Adrenal gland (tissue), 9 donors: ENCODE measurements at regions not wholly inside any gene's neighbourhood (a gene's known extent, or its start where the extent isn't known, plus 50 kb on each side); places are given as distances from the start of the nearest gene placed in this dataset.

Source experiments
- DNase-seq, 7 donors: peaks; one replicate each; pipeline ENCODE4 v3.0.0-alpha.2; 2019 to 2020
- H3K27ac ChIP-seq, 5 donors: fragments of 200-600 bp; sonication (generic) in 4 of 5; 1 replicate in 3 of 5; 2 replicates in 2 of 5; pipeline versions ENCODE4 v1.5.1 to v1.8.0; 2016 to 2020; ENCODE audit warnings: mild to moderate bottlenecking in 1 of 5
- H3K27me3 ChIP-seq: fragments of 200-600 bp; 2 replicates; pipeline ENCODE4 v1.8.0; 2021
- H3K36me3 ChIP-seq, 2 donors: fragments of 200-600 bp; replicated peaks in 1 of 2; 1 replicate in 1 of 2; 2 replicates in 1 of 2; pipeline versions ENCODE4 v1.5.1 to v1.8.0; 2018 to 2022
- H3K4me1 ChIP-seq, 2 donors: fragments of 200-600 bp; replicated peaks in 1 of 2; 1 replicate in 1 of 2; 2 replicates in 1 of 2; pipeline versions ENCODE4 v1.5.1 to v1.8.0; 2018 to 2021
- H3K4me3 ChIP-seq, 4 donors: fragments of 200-600 bp; sonication (generic) in 3 of 4; one replicate each; pipeline ENCODE4 v1.5.1; 2016 to 2018
- H3K9me3 ChIP-seq, 3 donors: fragments of 200-600 bp; sonication (generic) in 1 of 3; replicated peaks in 1 of 3; 1 replicate in 2 of 3; 2 replicates in 1 of 3; pipeline versions ENCODE4 v1.5.1 to v1.8.0; 2016 to 2021
- CTCF ChIP-seq, 6 experiments: fragments of 450-650 bp in 4 of 6; fragments of 200-600 bp in 2 of 6; sonication (generic) in 1 of 6; IDR thresholded peaks; 1 replicate in 5 of 6; 2 replicates in 1 of 6; pipeline versions ENCODE4 v1.5.1 to v1.8.0; 2016 to 2021; ENCODE audit warnings: antibody characterized with exemption in 6 of 6, mild to moderate bottlenecking in 2 of 6, moderate library complexity in 1 of 6
- POLR2A ChIP-seq, 2 donors: fragments of 450-650 bp; IDR thresholded peaks; one replicate each; pipeline ENCODE4 v1.6.1; 2017; ENCODE audit warnings: antibody characterized with exemption in 2 of 2, mild to moderate bottlenecking in 2 of 2, moderate library complexity in 1 of 2
- WGBS, 4 donors: extraction: QIAGEN DNeasy Blood & Tissue Kit in 2 of 4; methylation state at CpG; one replicate each; pipeline versions ENCODE4 v1.1.5 to v1.1.7; 2013 to 2017; 5-methylcytosine and 5-hydroxymethylcytosine counted together
- intact Hi-C, 2 donors: fragments of 100-400 bp; cut with DNase I; formaldehyde crosslinking; loops; one replicate each; pipeline versions ENCODE4 v1.14.1 to v1.15.0; 2022 to 2023
- donor health status: healthy with polysubstance abuse.
- donor health status: Bipolar disorder and iron deficiency.
- donor health status: DM: yes; HTN: yes; CAD: no.
- donor health status: DM: no; HTN: no; CAD: no.
- donor health status: DM: no; HTN: no; CAD: no.

GRCh38 chr2:6353669-6354068 is 512.0 kb downstream of the CMPK2 start:
- no peaks in the 10 kb centered on the region for H3K9me3 ChIP-seq
- no peaks in the 10 kb centered on the region for H3K27me3 ChIP-seq
- WGBS, 4 donors, result 78 to 95% (median 89%) methylated on average over 4 of the region's 4 CpGs
- H3K27ac ChIP-seq, result no peak overlapping the region
- no peak for DNase-seq
- intact Hi-C loops, result loop anchor here in 1 of 2 donors (5.0 kb wide), 1 partner anchor 419 kb away; no protein-coding TSS in a partner anchor
- no peaks in the 10 kb centered on the region for H3K4me1 ChIP-seq
- no peaks in the 10 kb centered on the region for H3K36me3 ChIP-seq
- no peak for TF ChIP-seq CTCF (IDR thresholded peaks at IDR 0.05)
- no peak for TF ChIP-seq POLR2A (IDR thresholded peaks at IDR 0.05)
- H3K4me3 ChIP-seq, result no peak overlapping the region

- no peak overlapping the region for H3K4me3 ChIP-seq
- WGBS, 4 donors, result 82 to 98% (median 89%) methylated on average over 2 of the region's 2 CpGs
- H3K4me1 ChIP-seq, result no peaks in the 10 kb centered on the region
- no peak overlapping the region for H3K27ac ChIP-seq
- H3K27me3 ChIP-seq, result no peaks in the 10 kb centered on the region
- H3K36me3 ChIP-seq, result no peaks in the 10 kb centered on the region
- DNase-seq, result no peak
- TF ChIP-seq CTCF (IDR thresholded peaks at IDR 0.05) (no peak), POLR2A (IDR thresholded peaks at IDR 0.05) (no peak)
- intact Hi-C loops, result loop anchor here in 1 of 2 donors (5.0 kb wide), 1 partner anchor 418 kb away; no protein-coding TSS in a partner anchor
- H3K9me3 ChIP-seq, result no peaks in the 10 kb centered on the region
Measured at GRCh38 chr2:6354546-6354945, 511.2 kb downstream of the CMPK2 start.

- no peaks in the 10 kb centered on the region for H3K27me3 ChIP-seq
- DNase-seq, result no peak
- H3K36me3 ChIP-seq, result no peaks in the 10 kb centered on the region
- H3K4me1 ChIP-seq, result no peaks in the 10 kb centered on the region
- intact Hi-C loops, result no loop called here
- no peaks in the 10 kb centered on the region for H3K9me3 ChIP-seq
- no peak for TF ChIP-seq POLR2A (IDR thresholded peaks at IDR 0.05)
- no peak for TF ChIP-seq CTCF (IDR thresholded peaks at IDR 0.05)
- WGBS, 4 donors, result 51 to 69% (median 64%) methylated on average over 3 to 6 of the region's 6 CpGs
- no peak overlapping the region for H3K27ac ChIP-seq
- H3K4me3 ChIP-seq, result no peak overlapping the region
Measured at GRCh38 chr2:6355886-6356761, 509.6 kb downstream of the CMPK2 start.

GRCh38 chr2:6358546-6358945 is 507.2 kb downstream of the CMPK2 start:
- TF ChIP-seq POLR2A (IDR thresholded peaks at IDR 0.05), result no peak
- no peak for TF ChIP-seq CTCF (IDR thresholded peaks at IDR 0.05)
- Histone ChIP-seq H3K36me3 (no peaks in the 10 kb centered on the region), H3K4me1 (no peaks in the 10 kb centered on the region), H3K27ac (no peak overlapping the region), H3K27me3 (no peaks in the 10 kb centered on the region), H3K4me3 (no peak overlapping the region), H3K9me3 (no peaks in the 10 kb centered on the region)
- DNase-seq, result no peak
- 61 to 70% (median 63%) methylated on average over 5 of the region's 5 CpGs for WGBS, 4 donors
- intact Hi-C loops, result no loop called here
